ENCODE measurements at regions not wholly inside any gene's neighbourhood (a gene's known extent, or its start where the extent isn't known, plus 50 kb on each side); places are given as distances from the start of the nearest gene placed in this dataset.
A peak's percentile ranks its signal among the peaks of the same experiment; 100 is the strongest.

DNA sequence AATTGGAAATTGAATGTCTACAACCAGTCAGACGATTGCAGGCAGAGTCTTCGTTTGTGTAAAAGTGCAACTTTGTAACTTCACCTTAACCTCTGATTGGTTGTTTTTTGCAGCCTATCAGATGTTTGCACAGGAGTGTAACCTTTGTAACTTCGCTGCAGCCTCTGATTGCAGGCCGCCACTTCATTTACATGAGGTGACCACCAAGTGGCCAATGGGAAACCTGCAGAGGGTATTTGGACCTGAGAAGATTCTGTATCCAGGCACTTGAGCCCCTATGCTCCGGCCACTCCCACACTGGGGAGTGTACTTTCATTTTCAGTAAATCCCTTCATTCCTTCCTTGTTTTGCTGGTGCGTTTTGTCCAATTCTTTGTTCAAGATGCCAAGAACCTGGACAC is 68.1 kb upstream of the PFN2 start:
- Mint-ChIP-seq H3K27ac (no peak overlapping the region), H3K4me3 (peak overlapping the region; percentile 13; the same call in 1 of the 2 replicates), H3K27me3 (ENCODE audit: low read depth) (peaks cover 29% of the 10 kb centered on the region), H3K4me1 (peaks cover 45% of the 10 kb centered on the region), H3K9me3 (peaks cover 33% of the 10 kb centered on the region), H3K36me3 (peaks cover 20% of the 10 kb centered on the region)
- ATAC-seq (peak; percentile 67), DNase-seq (ENCODE audit: low spot score) (no peak)
- ChIA-PET POLR2A (no interaction called here), CTCF (no interaction called here)
- TF ChIP-seq ZNF219 (CRISPR knock-in tag; IDR thresholded peaks at IDR 0.05; ENCODE audit: borderline replicate concordance) (no peak), OVOL2 (CRISPR knock-in tag; IDR thresholded peaks at IDR 0.05; ENCODE audit: borderline replicate concordance) (no peak), NFYB (CRISPR knock-in tag; conservative IDR thresholded peaks at IDR 0.05; ENCODE audit: low read depth) (peak; percentile 35; the same call in 1 of the 2 replicates), ZNF512 (CRISPR knock-in tag; IDR thresholded peaks at IDR 0.05; ENCODE audit: borderline replicate concordance) (0 out of 2 replicates have a peak, but pooled peaks have one; percentile 30), RORB (CRISPR knock-in tag; IDR thresholded peaks at IDR 0.05) (no peak)
- TF ChIP-seq, protein P1, sequence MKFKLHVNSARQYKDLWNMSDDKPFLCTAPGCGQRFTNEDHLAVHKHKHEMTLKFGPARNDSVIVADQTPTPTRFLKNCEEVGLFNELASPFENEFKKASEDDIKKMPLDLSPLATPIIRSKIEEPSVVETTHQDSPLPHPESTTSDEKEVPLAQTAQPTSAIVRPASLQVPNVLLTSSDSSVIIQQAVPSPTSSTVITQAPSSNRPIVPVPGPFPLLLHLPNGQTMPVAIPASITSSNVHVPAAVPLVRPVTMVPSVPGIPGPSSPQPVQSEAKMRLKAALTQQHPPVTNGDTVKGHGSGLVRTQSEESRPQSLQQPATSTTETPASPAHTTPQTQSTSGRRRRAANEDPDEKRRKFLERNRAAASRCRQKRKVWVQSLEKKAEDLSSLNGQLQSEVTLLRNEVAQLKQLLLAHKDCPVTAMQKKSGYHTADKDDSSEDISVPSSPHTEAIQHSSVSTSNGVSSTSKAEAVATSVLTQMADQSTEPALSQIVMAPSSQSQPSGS (CRISPR knock-in tag; IDR thresholded peaks at IDR 0.05; ENCODE audit: borderline replicate concordance, low read depth), result no peak
- TF ChIP-seq, protein P2, sequence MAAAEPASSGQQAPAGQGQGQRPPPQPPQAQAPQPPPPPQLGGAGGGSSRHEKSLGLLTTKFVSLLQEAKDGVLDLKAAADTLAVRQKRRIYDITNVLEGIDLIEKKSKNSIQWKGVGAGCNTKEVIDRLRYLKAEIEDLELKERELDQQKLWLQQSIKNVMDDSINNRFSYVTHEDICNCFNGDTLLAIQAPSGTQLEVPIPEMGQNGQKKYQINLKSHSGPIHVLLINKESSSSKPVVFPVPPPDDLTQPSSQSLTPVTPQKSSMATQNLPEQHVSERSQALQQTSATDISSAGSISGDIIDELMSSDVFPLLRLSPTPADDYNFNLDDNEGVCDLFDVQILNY (CRISPR knock-in tag; IDR thresholded peaks at IDR 0.05), result no peak

DNA sequence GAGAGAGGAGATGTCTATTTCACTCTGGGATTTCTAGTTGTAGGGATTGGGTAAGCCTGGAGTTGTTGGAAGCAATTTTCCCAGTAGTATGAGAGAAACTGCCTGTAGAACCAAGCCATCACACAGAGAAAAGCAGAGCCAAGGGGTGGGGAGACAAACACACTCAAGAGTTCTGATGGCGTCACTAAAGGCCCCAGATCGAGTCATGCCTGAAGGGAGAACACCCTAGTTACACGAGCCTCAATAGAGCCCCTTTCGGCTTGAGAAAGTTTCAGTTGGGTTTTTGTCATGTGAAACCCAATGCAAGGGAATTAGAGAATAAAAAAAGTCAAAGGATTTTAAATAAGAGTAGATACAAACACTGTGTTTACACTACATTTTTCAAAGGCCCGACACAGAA is 66.1 kb upstream of the PFN2 start:
- CTCF ChIA-PET, result no interaction called here
- TF ChIP-seq, protein P3, sequence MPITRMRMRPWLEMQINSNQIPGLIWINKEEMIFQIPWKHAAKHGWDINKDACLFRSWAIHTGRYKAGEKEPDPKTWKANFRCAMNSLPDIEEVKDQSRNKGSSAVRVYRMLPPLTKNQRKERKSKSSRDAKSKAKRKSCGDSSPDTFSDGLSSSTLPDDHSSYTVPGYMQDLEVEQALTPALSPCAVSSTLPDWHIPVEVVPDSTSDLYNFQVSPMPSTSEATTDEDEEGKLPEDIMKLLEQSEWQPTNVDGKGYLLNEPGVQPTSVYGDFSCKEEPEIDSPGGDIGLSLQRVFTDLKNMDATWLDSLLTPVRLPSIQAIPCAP (CRISPR knock-in tag; IDR thresholded peaks at IDR 0.05), result no peak
- TF ChIP-seq, protein P4, sequence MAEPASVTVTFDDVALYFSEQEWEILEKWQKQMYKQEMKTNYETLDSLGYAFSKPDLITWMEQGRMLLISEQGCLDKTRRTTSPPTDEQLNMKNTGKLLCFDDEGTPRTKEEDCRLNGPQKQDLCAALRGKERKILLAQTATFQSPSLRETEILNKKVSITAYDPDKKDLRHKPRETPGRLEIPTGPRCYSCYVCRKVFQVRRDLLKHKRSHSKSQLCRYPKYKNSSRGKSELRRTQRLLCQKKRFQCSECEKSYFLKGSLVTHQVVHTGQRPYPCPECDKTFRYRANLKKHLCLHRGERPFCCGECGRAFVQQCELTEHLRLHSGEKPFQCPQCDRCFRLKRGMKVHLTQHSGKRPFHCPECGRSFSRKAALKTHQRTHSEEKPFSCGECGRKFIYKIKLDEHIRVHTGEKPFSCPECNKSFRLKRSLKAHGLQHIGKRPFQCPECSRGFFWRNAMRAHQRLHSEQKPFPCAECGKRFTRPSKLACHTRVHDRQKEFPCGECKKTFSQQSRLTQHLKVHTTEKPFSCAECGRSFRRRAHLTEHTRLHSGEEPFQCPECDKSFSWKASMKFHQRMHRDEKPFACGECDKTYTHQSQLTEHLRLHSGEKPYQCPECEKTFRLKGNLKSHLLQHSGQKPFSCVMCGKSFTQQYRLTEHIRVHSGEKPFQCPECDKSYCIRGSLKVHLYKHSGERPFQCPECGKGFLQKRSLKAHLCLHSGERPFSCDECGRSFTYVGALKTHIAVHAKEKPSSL (CRISPR knock-in tag; conservative IDR thresholded peaks at IDR 0.05), result no peak
- TF ChIP-seq ELF4 (CRISPR knock-in tag; IDR thresholded peaks at IDR 0.05; ENCODE audit: low read depth), result no peak
- TF ChIP-seq AFF4 (CRISPR knock-in tag; IDR thresholded peaks at IDR 0.05; ENCODE audit: borderline replicate concordance), result no peak
- TF ChIP-seq, protein P5, sequence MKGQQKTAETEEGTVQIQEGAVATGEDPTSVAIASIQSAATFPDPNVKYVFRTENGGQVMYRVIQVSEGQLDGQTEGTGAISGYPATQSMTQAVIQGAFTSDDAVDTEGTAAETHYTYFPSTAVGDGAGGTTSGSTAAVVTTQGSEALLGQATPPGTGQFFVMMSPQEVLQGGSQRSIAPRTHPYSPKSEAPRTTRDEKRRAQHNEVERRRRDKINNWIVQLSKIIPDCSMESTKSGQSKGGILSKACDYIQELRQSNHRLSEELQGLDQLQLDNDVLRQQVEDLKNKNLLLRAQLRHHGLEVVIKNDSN (CRISPR knock-in tag; IDR thresholded peaks at IDR 0.05), result no peak
- TF ChIP-seq TCF7 (CRISPR knock-in tag; IDR thresholded peaks at IDR 0.05; ENCODE audit: low read depth), result no peak
- H3K4me3 Mint-ChIP-seq, result no peak overlapping the region
- ATAC-seq (no peak), DNase-seq (ENCODE audit: low spot score) (no peak)
- POLR2A ChIA-PET, result no interaction called here
- peaks cover 12% of the 10 kb centered on the region for H3K36me3 Mint-ChIP-seq
- H3K27me3 Mint-ChIP-seq (ENCODE audit: low read depth), result peaks cover 36% of the 10 kb centered on the region
- H3K27ac Mint-ChIP-seq, result no peak overlapping the region
- H3K4me1 Mint-ChIP-seq, result peaks cover 58% of the 10 kb centered on the region
- H3K9me3 Mint-ChIP-seq, result peaks cover 22% of the 10 kb centered on the region
